ENCODE measurements at regions not wholly inside any gene's neighbourhood (a gene's known extent, or its start where the extent isn't known, plus 50 kb on each side); places are given as distances from the start of the nearest gene placed in this dataset.
"Not testable (repeated sequence)": the region's sequence is repeated elsewhere in the genome, so short reads cannot be mapped to it uniquely, and the experiment has no call there.

DNA sequence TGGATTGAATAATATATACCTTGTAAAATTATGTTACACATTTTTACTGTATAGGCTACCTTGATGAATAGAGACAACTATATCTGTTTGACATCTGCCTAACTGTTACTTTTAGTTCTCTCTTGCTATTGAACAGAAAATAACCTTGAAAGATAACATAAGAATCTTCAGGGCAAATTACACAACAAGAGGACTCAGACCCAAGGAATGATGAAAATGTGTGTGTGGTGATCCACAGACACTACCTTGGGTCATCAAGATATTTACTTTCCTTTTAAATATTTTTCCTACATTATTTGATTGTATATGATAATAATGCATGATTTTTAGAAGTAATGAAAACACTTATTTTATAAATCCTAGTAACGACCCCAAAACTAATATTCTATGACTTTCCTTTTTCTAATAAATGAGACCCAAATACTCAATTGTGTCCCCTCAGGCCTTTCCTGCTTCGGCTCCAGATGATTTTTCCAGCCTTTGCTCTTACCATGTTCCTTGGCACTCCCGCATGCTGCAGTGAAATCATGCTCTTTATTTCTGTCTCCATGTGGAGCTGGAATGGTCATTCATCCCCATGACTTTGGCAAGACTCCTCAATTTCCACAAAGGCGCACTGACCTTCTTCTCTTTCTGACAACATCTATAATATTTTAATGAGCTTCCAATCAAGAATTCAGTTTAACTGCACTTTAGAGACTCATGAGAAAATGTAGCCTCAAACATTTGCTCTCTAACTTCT, 187.6 kb downstream of the EPM2A start:
- DNase-seq (ENCODE audit: low spot score), result no peak

- DNase-seq (ENCODE audit: low spot score), result no peak
These were observed 186.2 kb downstream of the EPM2A start for GRCh38 chr6:145548933-145549648.

GRCh38 chr6:145551164-145551563, 184.2 kb downstream of the EPM2A start:
- DNase-seq (ENCODE audit: low spot score), result no peak

GRCh38 chr6:145555084-145555483, 180.2 kb downstream of the EPM2A start:
- DNase-seq (ENCODE audit: low spot score), result no peak

DNA sequence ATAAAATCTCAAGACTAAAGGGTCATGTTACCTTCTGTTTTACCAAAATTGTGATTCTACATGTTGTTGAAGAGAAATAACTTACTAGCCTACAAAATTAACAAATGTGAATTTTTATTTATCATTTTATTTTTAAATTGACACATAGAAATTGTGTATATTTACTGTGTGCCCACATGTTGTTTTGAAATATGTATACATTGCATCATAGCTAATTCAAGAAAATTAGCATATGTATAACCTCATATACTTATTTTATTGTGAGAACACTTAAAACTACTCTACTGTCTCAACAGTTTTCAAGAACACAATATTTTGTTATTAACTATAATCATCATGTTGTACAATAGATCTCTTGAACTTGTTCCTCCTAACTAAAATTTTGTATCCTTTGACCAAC, 177.8 kb downstream of the EPM2A start:
- no peak for DNase-seq (ENCODE audit: low spot score)

DNA sequence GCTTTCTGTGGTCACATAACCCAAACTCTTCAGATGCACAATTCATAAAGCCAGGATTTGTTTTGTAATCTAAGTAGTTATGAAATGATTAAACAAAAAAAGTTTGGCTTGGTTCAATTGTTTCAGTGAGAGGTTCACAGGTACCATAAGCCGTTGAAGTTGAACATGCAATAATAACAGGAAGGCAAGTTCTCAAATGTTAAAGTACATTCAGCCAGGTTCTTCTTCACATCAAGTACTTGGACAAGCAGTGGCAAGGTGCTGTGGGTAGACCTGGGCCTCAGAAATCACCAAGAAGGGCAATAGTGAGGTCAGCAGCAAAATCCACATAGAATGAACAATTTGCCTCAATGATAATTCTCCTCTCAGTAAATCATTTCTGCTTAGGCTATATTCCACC, 175.5 kb downstream of the EPM2A start:
- no peak for DNase-seq (ENCODE audit: low spot score)

- peak; percentile 76 for DNase-seq (ENCODE audit: low spot score)
These were observed 173.9 kb downstream of the EPM2A start for GRCh38 chr6:145561095-145562072.

GRCh38 chr6:145562771-145563615, 172.3 kb downstream of the EPM2A start:
- no peak for DNase-seq (ENCODE audit: low spot score)

DNA sequence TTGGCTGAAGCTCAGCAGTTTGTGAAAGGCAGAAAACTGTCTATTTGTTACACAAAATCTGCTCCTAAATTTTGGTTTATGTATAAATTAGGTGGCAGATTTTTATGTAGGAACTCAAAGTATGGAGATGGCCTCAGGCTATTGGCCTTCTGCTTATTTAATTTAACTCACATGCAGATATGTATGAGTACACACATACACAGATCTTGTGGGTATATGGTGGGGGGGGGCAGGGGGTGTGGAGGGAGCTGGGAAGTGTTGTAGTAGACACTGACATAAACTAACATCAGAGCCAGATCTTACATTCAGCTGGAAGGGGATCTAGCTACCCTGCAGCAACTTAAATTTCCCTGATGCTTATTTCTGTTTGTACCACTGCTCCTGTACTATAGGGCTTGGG, 170.8 kb downstream of the EPM2A start:
- no peak for DNase-seq (ENCODE audit: low spot score)

GRCh38 chr6:145567684-145568252, 167.6 kb downstream of the EPM2A start:
- no peak for DNase-seq (ENCODE audit: low spot score)

- no peak for DNase-seq (ENCODE audit: low spot score)
These were observed 166.2 kb downstream of the EPM2A start for GRCh38 chr6:145569140-145569539.

DNA sequence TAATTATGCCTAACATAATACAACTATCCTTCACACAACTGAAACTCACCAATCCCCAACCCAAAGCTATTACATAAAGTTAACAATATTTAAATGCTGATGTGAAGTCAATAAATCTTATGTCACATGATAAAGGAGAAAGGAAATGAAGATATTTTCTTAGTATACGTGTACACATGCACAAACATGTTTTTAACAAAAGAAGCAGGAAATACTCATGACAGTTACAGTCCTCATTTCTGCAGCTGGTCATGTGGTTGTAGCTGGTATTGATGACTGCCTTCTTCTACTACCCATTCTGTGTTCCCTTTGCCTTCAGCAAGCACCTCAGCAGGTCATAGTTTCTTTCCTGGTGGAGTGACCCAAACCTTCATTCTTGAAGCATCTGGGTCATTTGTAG, 165.0 kb downstream of the EPM2A start:
- not testable (repeated sequence) for DNase-seq (ENCODE audit: low spot score)

GRCh38 chr6:145574269-145574668, 161.1 kb downstream of the EPM2A start:
- DNase-seq (ENCODE audit: low spot score), result not testable (repeated sequence)

Measured in COLO829 (cell line).